ENCODE measurements at regions not wholly inside any gene's neighbourhood (a gene's known extent, or its start where the extent isn't known, plus 50 kb on each side); places are given as distances from the start of the nearest gene placed in this dataset.

GRCh38 chr4:146053891-146054290 is 115.3 kb upstream of the ZNF827 start:
- TF ChIP-seq CTCF (IDR thresholded peaks at IDR 0.05; ENCODE audit: insufficient read depth, low read length, poor library complexity, severe bottlenecking) (no peak), EZH2phosphoT487 (conservative IDR thresholded peaks at IDR 0.05; ENCODE audit: low read length) (no peak)

Data from SU-DHL-6 (cell line).